Left hindlimb (tissue), 1 donor: ENCODE measurements at regions not wholly inside any gene's neighbourhood (a gene's known extent, or its start where the extent isn't known, plus 50 kb on each side); places are given as distances from the start of the nearest gene placed in this dataset.
A peak's percentile ranks its signal among the peaks of the same experiment; 100 is the strongest.
"Not testable (repeated sequence)": the region's sequence is repeated elsewhere in the genome, so short reads cannot be mapped to it uniquely, and the experiment has no call there.

ENCODE experiments used
- DNase-seq: peaks from one replicate; pipeline ENCODE4 v3.0.0-alpha.2; 2018

DNA sequence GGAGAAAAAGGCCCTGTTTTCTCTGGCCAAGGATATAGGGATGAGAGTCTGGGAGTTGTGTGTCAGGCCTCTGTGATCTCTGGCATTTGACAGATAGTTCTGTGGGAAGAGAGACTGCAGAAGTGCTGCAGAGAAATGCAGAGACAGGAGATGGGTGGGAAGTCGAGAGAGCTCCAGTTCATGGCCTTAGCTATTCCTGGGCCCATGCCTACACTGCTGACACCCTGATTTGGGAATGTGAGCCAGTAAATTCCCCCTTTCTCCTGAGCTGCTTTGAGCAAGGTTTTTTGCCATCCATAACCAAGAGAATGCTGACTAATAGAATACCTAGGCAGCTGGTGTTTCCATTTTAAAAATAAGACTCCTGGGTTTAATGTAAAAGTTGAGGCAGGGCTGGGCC, 59.3 kb downstream of the EBLN2 start:
- no peak for DNase-seq

DNA sequence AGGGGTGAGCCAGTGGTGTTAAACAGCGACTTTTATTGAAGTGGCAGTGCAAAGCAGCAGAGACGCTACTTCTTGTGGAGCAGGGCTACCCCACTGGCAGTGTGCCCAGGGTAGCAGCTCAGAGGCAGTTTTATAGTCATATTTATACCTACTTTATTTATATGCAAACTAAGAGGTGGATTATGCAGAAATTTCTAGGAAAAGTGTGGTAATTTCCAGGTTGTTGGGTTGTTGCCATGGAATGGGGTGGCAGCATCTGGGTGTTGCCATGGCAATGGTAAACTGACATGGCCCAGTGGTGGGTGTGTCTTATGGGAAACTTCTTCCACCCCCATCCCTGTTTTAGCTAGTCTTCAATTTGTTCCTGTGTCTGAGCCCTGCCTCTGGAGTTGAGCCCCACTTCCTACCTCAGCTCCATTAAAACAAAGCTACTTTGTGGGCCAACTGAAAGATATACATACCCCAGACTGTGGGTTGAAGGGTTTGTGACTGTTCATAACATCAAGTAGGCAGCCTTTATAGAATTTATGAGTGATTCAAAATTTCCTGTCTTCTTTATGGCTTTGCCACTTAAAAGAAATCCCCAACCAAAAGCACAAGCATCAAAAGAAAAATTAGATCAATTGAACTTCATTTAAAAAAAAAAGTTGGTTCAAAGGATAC, 60.3 kb downstream of the EBLN2 start:
- no peak for DNase-seq

DNA sequence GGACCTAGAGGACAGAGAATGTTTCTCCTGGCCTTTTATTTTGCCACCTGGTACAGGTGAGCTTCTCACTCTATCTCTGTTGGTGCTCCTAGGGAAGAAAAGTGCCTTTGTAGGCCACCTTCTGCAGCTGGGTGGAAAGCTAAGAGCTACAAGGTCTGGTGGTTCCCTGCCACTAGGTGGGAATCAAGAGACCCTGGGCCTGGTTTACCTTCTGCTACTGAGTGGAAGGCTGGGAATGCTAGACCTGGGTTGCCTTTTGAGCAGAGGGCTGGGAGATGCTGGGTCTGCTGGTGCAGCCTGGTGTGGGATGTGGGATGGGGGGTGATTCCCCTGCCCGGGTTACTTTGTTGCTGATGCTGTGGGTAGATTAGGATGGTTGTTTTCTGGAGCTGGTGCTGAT, 72.6 kb downstream of the EBLN2 start:
- no peak for DNase-seq

DNA sequence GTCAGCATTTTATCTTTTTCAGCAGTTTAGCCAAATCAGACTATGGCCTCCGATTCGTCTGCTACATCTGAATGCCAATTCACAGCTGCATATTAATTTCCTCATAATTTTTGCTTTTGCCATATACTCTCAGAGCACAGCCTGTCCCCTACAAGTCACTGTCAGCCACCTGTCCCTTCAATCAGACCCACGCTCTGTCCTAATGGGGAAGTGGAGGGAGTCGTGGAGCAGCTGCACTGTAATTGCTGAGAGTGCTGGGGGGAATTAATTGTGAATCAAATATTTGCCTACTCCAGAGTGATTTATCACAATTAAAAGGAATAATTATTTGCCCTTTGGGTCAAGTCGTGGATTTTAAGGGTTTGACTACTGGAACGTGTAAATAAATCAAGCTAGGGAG, 75.5 kb downstream of the EBLN2 start:
- no peak for DNase-seq

- DNase-seq, result no peak
Observed at GRCh38 chr3:73137736-73138403, 76.4 kb downstream of the EBLN2 start.

- DNase-seq, result no peak
Observed at GRCh38 chr3:73140772-73141442, 79.4 kb downstream of the EBLN2 start.

- peak; percentile 55 for DNase-seq
Observed at GRCh38 chr3:73141525-73141924, 80.1 kb downstream of the EBLN2 start.

GRCh38 chr3:73143401-73143800, 81.9 kb downstream of the EBLN2 start:
- DNase-seq, result no peak

DNA sequence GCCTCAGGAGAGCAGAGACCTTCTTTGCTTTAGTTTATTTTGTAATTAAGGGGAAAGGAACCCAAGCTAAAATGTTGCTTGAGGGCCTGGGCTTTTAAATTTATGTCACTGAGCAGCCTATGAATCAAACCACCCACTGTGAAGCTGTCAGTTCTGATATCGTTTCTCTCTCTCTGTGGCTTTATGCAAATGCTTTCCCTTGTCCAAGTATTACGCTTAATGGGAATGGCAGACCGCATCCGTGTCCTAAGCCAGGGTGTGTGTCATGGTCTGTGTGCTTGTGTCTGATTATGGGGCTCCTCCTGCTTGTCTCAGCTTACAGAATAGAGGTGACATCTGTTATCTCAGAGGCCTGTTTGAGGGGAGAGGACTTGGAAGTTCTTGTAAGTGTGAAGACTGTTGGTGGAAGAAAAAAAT, 82.4 kb downstream of the EBLN2 start:
- DNase-seq, result peak; percentile 71

DNA sequence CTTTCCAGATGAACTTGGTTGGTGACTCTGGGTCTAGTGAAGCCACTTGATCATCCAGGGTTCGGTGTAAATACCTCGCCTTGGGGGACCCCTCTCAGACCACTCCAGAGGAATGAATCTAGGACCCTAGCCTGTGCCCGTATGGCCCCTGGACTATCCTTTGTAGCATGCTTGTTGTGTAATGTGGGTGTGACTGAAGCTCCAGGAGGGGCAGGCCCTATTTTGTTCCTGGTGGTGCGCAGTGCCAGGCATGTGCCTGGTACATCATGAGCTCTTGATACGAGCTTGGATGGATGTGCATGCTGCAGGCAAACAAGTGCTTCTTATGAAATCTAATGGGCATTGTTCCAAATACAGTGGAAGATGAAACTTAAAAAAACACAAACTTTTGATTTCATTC, 82.8 kb downstream of the EBLN2 start:
- DNase-seq, result no peak

- no peak for DNase-seq
Observed at GRCh38 chr3:73144828-73145227, 83.4 kb downstream of the EBLN2 start.

- not testable (repeated sequence) for DNase-seq
Observed at GRCh38 chr3:73147479-73147878, 86.0 kb downstream of the EBLN2 start.

- DNase-seq, result no peak
Observed at GRCh38 chr3:73148206-73148605, 86.7 kb downstream of the EBLN2 start.

DNA sequence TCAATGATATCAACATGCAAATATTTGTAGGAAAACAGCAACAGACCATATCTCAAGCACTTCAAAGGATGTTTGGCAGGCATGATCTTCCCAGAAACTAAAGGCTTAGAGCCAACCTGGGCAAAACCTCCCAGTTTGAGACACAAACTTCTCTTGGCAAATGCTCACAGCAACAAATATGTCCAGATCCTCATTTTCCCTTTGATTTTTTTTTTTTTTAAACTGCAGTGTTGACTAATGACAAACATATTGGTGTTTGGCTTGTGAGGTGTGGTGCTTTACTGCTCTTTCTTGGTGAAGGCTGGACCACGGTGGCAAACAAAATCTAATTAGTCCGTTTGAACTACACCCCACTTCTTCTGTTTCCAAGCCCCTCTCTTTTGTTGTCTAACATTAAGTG, 87.2 kb downstream of the EBLN2 start:
- no peak for DNase-seq

GRCh38 chr3:73150369-73151130, 89.1 kb downstream of the EBLN2 start:
- DNase-seq, result no peak

DNA sequence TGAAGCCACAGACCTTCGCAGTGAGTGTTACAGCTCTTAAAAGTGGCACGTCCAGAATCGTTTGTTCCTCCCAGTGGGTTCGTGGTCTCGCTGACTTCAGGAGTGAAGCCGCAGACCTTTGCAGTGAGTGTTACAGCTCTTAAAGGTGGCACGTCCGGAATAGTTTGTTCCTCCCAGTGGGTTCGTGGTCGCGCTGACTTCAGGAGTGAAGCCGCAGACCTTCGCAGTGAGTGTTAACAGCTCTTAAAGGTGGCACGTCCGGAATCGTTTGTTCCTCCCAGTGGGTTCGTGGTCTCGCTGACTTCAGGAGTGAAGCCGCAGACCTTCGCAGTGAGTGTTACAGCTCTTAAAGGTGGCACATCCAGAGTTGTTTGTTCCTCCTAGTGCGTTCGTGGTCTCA, 91.1 kb downstream of the EBLN2 start:
- DNase-seq, result not testable (repeated sequence)

- not testable (repeated sequence) for DNase-seq
Observed at GRCh38 chr3:73153057-73153456, 91.6 kb downstream of the EBLN2 start.

- not testable (repeated sequence) for DNase-seq
Observed at GRCh38 chr3:73154261-73154660, 92.8 kb downstream of the EBLN2 start.

- not testable (repeated sequence) for DNase-seq
Observed at GRCh38 chr3:73155441-73155840, 94.0 kb downstream of the EBLN2 start.

GRCh38 chr3:73164622-73165021, 103.2 kb downstream of the EBLN2 start:
- no peak for DNase-seq

- DNase-seq, result no peak
Observed at GRCh38 chr3:73175698-73176097, 114.2 kb downstream of the EBLN2 start.

DNA sequence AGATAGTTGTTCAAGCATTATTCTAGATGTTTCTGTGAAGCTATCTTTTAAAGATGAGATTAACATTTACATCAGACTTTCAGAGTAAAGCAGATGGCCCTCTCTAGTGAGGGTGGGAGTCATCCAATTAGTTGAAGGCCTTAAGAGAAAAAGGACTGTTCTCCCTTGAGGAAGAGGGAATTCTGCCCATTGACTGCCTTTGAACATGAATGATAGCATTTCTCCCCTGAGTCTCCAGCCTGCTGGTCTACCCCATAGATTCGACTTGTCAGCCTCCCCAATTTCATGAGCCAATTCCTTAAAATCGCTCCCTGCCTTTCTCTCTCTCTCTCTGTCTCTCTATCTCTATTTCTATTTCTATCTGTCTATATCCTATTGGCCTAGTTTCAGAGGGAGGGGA, 115.5 kb downstream of the EBLN2 start:
- no peak for DNase-seq

GRCh38 chr3:73177827-73178226, 116.4 kb downstream of the EBLN2 start:
- DNase-seq, result no peak
